ENCODE measurements at regions not wholly inside any gene's neighbourhood (a gene's known extent, or its start where the extent isn't known, plus 50 kb on each side); places are given as distances from the start of the nearest gene placed in this dataset.

DNA sequence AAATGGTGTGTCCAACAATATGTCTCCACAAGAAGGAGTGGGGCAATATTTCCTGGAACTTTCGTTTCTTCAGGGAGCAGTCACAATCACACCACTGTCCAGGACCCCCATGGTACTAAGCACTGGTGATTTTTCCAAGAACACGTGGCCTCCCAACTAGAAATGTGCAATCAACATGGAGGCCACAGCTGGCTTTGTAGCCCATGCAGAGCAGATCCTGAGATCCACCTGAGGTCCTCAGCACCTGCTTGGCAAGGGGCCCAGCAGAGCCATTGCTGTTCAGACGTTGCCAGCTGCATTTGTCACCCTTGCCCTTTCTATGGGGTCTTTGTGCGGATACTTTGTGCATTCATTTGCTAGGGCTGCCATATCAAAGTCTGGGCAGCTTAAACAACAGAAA, 334.5 kb upstream of the IRX4 start:
- TF ChIP-seq, protein P1, sequence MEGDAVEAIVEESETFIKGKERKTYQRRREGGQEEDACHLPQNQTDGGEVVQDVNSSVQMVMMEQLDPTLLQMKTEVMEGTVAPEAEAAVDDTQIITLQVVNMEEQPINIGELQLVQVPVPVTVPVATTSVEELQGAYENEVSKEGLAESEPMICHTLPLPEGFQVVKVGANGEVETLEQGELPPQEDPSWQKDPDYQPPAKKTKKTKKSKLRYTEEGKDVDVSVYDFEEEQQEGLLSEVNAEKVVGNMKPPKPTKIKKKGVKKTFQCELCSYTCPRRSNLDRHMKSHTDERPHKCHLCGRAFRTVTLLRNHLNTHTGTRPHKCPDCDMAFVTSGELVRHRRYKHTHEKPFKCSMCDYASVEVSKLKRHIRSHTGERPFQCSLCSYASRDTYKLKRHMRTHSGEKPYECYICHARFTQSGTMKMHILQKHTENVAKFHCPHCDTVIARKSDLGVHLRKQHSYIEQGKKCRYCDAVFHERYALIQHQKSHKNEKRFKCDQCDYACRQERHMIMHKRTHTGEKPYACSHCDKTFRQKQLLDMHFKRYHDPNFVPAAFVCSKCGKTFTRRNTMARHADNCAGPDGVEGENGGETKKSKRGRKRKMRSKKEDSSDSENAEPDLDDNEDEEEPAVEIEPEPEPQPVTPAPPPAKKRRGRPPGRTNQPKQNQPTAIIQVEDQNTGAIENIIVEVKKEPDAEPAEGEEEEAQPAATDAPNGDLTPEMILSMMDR (IDR thresholded peaks at IDR 0.05; ENCODE audit: control extremely low read depth in 1 of 3, insufficient read depth in 1 of 3, low read depth in 1 of 3, low read length in 3 of 3): no peak
- TF ChIP-seq, protein P2, sequence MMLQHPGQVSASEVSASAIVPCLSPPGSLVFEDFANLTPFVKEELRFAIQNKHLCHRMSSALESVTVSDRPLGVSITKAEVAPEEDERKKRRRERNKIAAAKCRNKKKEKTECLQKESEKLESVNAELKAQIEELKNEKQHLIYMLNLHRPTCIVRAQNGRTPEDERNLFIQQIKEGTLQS (IDR thresholded peaks at IDR 0.05; ENCODE audit: insufficient read depth, low read depth, low read length): no peak
- TF ChIP-seq POLR2AphosphoS5 (IDR thresholded peaks at IDR 0.05; ENCODE audit: low read depth, low read length): no peak
- TF ChIP-seq, protein P3, sequence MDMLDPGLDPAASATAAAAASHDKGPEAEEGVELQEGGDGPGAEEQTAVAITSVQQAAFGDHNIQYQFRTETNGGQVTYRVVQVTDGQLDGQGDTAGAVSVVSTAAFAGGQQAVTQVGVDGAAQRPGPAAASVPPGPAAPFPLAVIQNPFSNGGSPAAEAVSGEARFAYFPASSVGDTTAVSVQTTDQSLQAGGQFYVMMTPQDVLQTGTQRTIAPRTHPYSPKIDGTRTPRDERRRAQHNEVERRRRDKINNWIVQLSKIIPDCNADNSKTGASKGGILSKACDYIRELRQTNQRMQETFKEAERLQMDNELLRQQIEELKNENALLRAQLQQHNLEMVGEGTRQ (IDR thresholded peaks at IDR 0.05; ENCODE audit: low read length): no peak
- TF ChIP-seq POLR2A (IDR thresholded peaks at IDR 0.05; ENCODE audit: control extremely low read depth in 1 of 2, low read depth in 2 of 2, low read length in 2 of 2): no peak

All from H1 (cell line).